COLO668 (cell line): ENCODE measurements at regions not wholly inside any gene's neighbourhood (a gene's known extent, or its start where the extent isn't known, plus 50 kb on each side); places are given as distances from the start of the nearest gene placed in this dataset.

Experiments used
- DNase-seq: peaks from one replicate; lab custom pipeline; 2025; ENCODE audit not compliant: unreplicated experiment; lab: John Stamatoyannopoulos, UW

DNA sequence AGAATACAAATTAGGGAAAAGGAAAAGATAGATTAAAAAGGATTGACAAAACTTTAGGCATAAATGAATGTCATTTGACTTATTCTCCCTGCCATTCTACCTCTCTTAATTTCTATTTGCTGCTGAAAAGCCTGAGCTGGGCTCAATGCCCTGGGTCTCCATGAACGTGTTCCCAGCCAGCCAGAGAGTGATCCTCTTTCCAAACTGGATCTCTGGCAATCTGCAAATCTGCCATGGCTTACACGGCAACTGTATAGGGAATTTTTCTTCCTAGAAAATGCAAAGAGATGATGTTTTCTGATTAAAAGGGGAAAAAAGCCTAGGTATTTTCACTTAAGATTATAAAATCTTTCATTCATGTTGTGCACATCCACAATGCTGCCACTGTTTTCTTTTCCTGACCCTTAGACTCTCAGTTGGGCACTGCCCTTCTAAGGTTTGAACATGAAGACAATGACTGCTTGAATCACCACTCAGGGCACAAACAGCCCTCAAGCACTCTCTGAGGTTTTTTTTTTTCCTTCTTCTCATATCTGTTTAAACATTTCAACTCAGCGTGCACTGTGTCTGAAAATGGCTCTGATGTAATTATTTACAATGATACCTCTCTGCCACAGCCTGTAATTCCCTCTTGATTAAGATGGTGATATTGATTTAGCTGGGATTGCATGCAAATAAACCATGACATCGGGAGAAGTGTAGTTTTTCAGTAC is 60.3 kb downstream of the DACT1 start:
- peak; percentile 28 for DNase-seq

DNA sequence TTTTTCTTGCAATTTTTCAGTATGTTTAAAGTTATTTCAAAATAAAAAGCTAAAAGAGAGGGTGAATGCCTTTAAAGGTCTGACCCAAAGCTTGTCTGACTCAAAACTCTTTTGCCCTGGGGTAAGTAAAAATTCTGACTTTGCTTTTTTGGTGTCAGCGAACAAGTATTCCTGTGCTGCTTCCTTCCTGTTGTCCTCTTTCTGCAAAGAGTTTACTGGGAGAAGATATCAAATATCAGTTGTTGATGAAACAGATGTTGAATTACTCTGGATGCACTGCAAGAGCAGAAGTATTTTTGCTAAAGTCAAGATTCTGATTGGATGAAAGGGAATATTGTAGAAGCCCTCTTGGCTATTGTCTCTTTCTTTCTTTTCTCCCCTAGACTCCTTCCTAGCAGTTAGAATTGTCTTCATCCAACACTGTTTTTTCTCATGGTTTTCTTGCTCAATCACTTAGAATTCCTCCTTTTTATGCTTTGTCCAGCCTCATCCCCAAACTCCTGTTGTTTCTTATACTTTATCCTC is 62.0 kb downstream of the DACT1 start:
- DNase-seq, result no peak

DNA sequence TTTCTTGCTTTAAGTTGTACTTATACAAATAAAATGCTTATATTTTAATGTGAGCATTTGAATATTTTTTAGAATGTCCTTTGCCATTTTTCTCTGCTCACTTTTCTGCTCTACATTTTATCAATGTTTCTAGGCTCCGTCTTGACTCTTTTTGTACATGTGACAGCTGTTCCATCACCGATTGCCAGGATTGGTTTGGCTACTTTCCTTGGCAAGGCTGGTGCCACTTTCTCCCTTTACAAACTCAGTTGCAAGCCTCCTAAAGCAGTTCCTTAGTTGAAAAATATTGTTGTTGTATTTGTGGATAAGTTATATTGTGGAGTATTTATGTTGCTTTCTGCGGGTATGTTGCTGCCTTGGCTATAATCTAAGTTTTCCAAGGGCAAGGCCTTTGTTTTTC is 63.4 kb downstream of the DACT1 start:
- no peak for DNase-seq

DNA sequence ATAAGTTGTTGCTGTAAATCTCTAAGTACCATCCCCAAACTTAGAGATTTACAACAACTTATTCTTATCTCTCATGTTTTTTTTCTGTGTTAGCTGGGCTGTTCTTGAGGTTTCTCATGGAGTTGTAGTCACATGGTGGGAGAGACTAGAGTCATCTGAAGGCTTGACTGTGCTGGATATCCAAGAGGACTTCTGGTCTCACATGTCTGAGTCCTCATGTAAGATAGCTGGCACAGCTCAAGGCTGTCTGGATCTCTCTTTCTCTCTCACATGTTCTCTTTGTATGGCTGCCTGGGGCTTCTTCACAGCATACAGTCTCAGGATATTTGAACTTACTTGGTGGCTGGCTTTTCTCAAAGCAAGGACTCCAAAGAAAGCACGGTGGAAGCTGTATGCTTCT is 63.8 kb downstream of the DACT1 start:
- no peak for DNase-seq

DNA sequence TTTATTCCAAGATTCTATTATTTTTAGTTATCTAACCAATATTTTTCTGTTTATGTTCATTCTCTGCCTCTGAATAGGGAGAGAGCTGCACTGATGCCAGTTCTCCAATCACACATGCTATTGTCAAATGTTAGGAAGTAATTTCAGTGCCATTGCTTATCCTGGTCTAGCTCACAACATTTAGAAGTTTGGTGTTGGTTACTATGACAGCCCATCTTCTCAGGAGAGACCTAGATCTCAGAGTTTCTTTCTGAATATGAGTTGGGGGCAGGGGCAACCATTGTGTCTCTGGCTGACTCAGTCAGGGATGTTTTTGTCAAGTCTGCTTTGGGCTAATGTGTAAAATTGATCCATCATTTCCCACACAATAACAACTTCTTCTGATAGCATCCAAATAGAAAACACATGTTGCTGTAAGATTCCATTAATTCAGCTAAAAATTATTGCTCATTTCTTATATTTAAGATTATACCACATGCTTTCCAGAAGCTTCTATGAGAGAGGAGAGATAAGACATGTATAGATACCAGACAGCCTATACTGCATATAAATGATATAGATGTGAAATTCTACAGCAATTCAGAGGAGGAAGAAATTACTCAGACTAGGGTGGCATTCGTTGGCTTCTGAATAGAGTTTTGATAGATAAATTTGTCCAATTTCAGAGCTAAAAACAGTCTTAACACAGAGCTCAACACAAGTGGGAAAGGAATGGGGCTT is 64.8 kb downstream of the DACT1 start:
- no peak for DNase-seq

DNA sequence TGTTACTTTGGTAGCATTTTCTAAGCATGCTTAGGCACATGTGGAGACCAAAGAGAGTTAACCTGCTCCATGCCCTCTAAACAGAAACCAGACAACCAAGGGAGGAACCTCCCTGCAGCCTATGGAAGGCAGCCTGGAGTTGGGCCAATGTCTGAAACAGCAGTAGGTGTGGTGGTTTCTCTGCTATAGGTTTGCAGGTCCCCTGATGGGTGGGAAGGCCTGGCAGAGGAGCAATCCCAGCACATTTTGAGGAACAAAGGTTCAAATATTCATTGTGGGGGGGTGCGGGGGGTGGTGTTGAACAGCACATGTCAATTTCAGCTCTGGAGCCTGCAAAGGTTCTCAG is 65.4 kb downstream of the DACT1 start:
- DNase-seq, result no peak

DNA sequence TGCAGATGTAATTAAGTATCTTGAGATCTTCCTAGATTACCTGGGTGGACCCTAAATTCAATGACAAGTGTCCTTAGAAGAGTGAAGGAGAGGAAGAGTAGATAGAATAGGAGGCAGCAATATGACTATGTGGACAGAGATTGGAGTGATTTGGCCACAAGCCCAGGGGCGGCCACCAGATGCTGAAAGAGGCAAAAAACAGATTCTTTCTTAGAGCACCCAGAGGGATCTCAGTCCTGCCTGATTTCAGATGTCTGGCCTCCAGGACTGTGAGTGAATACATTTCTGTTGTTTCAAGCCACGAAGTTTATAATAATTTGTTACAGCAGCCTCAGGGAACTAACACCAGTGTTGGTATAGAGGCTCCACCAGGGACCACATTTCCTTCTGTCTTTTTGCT is 67.3 kb downstream of the DACT1 start:
- no peak for DNase-seq

DNA sequence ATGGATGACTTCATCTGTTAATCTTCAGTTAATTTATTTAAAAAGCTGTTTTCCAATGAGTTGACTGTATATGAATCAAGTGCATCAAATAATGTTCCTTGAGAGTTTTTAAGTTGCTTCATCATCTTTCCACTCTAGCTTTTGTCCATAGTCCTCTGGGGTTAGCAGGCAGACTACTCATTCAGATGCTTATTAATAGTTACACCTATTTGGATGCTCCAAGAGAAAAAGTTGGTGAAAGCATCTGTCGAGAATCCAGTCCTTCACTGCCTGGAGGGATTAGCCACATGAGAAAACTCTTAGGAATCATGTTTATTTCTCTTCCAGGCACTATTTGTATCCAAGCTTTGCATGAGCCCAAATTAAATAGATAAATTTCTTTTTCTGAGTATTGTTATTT is 70.2 kb downstream of the DACT1 start:
- no peak for DNase-seq

DNA sequence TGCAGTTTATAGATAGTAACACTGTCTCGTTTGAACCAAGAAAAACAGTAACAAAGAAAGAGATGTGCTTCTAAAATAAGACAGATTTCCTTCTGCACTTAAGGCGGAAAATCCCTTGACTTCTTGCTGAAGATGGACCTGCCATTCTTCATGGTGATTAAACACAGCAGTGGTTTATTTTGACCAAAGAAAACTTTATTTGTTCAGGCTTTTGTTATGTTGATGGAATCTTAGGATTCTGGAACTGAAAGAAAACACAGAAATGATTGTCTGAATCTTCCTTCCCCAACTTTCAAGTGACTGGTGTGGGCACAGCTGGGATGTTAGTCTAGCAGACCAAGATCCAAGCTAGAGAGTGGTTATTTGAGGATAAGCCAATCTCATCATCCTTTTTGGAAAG is 72.2 kb downstream of the DACT1 start:
- no peak for DNase-seq

DNA sequence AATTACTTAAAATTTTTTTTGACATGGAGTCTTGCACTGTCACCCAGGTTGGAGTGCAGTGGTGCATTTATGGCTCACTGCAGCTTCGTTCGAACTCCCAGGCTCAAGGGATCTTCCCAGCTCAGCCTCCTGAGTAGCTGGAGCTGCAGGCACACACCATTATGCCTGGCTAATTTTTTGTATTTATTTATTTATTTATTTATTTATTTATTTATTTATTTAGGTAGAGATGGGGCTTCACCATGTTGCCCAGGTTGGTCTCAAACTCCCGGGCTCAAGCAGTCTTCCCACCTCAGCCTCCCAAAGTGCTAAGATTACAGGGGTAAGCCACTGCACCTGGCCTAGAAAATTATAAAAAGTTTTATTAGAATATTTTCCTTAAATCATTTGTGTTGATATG is 73.6 kb downstream of the DACT1 start:
- DNase-seq, result no peak

DNA sequence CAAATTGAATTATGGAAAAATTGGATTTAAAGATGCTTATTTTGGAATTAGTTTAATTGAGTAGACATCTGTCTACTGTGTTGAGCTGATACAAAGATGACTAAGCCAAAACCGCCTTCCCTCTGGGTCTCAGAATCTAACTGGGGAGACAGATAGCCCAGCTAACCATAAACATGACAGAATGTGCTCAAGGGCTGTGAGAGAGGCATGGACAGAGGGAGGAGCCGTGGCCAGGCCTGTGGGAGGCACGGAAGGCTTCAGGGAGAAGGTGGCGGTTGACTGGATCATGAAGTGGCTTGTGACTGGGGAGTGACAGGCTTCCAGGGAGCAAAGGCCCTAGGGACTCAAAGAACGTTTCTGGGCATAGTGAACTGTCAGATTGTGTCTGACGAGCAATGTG is 74.6 kb downstream of the DACT1 start:
- DNase-seq, result no peak

DNA sequence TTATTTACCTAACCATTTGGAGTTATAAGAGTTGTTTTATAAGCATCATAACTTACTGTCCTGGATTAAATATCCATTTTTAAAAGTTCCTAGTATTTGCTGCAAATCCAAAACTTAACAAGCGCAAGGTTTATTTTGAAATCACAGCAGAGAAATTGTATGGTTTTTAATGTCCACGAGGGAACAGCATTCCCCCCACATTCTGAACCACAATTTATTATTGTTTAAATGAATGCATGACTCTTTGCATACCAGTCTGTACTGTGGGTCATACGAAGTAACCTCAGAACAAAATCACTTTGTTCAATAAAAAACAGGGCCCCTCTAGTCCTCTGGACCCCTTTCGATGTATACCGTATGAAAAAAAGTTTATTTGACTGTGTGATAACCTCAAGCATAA is 75.9 kb downstream of the DACT1 start:
- no peak for DNase-seq

DNA sequence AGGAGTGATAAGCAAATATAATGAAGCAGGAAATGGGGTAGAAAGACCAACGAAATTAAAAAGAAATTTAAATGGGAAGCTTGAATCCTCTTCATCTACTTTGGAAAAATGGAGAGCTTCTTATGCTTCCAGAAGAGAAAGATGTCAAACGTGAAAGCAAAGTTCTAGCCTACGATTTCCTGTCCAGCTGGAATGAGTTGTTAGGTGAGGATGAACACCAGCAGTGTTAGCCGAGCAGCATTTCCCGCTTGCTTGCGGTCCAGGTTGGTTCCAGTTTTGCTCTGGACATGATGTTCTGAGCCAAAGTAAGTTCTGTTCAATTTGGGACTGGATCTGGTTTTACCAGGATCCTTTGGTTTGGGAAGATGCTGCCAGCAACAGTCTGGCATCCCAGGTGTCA is 78.9 kb downstream of the DACT1 start:
- DNase-seq, result no peak

DNA sequence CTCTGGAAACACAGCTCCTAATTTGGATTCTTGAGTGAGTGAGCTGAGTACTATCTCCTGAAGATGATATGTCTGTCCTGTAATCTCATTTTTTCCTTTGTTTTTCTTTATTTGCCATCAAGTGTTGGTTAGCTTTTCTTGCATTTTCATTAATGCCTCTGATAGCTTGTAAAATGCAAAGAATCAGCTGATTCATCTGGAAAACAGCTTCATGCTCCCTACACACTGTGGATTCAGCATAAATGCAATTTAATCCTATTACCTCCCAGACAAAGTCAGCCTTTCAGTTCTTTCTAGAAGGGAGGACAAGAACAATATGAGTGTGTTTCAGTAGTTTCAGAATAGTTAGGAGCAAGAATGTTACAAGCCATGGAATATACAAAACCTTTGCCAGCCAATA is 79.4 kb downstream of the DACT1 start:
- DNase-seq, result no peak

DNA sequence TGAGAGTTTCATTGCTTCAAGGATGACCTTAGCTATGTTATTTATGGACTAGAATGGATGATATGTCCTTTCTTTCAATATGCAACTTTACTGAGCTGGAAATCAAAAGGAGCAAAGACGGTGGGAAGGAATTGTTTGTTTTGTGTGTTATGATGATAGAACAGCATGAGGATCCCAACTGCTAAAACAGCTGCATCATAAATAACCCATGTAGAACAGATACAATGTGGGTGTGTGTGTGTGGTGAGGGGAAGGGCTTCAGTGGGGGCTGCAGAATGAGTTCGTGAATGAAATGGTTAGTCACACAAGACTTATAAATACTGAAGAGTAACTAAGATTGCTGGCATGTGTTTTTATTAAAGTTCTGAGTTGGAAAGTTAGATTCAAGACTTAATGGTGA is 80.1 kb downstream of the DACT1 start:
- no peak for DNase-seq

DNA sequence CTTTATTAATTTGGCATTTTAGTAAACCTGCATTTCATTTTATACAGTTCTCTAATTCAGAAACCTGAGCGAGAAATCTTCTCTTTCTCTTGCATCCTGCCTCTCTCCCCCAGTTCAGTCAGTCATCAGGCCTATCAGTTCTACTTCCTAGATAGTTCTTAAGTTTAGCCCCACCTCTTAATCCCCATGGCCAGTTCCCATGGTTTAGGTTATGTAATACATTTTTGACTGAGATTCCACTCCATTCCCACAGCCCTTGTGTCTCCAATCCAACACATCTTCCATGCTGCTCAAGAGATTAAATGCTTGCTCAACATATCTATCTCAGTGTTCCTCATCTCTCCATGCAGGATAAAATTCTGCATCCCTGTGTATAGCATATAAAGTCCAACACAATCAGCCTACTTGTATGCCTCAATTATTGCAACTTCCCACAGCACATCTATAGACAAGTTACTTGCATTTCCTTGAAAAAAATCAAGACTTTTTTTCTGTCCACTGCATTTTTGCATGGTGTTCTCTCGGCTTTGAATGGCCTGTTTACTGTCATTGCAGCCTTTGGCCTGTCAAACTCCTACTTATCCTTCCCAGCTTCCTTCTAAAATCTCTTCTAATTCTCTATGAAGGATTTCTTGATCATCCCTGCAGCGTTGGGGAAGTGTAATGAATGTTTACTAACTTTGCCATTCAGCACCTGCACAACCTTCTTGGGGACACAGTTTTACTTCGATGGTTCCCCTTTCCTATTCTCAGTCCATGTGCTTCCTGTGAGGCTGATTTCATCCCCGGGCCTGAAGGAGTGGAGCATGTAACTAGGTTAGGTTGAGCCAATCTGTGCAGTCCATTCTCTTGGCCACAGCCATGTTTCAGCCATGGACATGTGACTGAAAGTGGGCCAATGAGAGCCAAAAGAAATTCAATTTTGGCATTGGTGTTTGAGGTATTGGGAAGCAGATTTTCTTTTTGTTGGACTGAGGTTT is 80.8 kb downstream of the DACT1 start:
- DNase-seq, result no peak

DNA sequence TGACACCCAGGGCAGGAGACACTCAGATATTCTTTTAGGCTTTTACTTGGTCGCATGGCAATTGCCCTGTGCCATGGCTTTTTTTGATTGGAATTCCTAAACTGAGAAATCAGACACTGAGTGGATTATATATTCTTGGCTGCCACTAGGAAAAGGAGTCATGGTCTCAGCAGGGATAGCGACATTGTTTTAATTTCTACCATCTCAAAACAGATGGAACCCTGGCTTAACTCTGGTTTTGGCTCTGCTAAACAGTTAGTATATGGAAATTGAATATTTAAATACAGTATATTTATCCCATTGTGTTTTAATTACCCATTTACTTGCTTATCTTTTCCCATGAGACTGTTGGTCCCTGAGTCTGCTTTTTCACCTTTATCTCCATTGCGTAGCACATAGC is 84.0 kb downstream of the DACT1 start:
- no peak for DNase-seq

DNA sequence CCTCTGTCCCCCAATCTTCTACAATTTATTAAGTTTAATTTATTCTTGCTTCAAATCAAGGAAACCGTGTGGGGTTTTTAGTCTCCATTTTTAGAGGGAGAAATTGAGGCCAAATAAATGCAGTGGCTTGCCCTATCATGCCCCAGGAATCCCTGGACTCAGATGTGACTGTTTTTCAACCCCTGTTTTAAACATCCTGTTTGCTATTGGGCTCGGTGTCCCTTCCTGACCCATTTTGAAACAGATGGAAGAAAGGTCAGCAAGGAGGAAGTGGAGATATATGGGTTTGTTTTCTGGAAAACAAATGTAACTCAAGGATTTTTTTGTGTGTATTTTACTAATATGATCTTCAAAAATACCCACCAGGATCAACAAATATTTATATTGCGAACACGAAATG is 84.7 kb downstream of the DACT1 start:
- no peak for DNase-seq

DNA sequence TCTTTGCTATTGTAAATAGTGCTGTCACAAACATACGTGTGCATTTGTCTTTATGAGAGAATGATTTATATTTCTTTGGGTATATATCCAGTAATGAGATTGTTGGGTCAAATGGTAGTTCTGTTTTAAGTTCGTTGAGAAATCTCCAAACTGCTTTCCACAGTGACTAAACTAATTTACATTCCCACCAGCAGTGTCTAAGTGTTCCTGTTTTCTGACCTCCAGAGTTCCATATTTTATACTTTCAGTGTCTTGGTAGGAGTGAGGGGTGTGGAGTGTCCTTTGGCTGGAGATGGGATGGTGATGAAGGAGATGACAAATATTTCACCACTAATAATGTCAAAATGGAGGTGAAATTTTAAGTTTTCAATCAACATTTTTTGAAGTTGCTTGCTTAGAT is 86.4 kb downstream of the DACT1 start:
- DNase-seq, result no peak

DNA sequence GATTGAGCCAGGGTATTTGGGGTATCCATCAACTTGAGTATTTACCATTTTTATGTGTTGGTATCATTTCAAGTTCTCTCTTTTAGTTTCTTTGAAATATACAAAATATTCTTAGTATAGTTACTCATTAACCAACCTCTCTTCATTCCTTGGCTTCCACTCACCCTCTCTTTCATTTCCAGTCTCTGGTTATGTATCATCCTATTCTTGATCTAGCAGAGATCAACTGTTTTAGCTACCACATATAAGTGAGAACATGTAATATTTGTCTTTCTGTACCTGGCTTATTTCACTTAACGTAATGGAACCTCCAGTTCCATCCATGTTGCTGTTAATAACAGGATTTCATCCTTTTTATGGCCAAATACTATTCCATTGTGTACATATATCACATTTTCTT is 86.9 kb downstream of the DACT1 start:
- DNase-seq, result no peak

DNA sequence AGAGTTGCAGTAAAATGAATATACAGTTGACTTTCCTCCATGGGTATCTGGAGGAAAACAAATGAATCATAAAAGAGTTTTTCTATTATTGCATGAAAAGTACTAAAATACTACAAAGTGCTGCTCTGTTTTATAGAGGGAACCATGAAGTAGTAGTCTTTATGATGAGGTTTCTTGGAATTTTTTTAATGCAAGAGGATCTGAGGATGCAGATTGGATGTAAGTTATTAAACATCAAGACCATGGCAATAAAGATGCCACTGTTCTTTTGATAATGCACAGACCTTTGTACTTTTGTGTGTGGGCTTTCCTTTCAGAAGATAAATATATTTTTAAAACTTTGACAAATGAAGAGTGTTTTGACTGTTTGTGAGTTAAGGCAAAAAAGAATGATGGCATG is 87.5 kb downstream of the DACT1 start:
- no peak for DNase-seq

DNA sequence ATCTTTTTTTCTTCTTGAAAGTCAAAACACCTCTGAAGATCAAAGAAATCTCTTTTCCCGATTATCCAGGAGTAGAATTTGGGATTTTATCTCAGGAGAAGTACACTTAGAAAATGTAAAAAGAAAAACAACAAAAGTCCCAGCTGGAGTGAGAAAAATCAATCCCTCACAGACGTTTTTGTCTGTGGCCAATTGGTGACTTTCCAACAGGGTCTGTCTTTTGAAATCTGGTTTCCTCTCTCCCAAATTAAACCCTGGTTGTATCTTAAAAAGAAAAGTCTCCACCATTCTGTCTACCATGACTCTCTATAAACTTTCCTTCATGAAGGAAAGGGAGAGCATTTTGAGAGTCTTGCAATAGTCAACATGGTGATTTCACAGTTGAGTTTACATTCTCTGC is 88.1 kb downstream of the DACT1 start:
- DNase-seq, result no peak
